NCI-H82 (cell line): ENCODE measurements at regions not wholly inside any gene's neighbourhood (a gene's known extent, or its start where the extent isn't known, plus 50 kb on each side); places are given as distances from the start of the nearest gene placed in this dataset.
A peak's percentile ranks its signal among the peaks of the same experiment; 100 is the strongest.

Experiments used
- DNase-seq: peaks from one replicate; lab custom pipeline; 2025; lab: John Stamatoyannopoulos, UW

GRCh38 chr16:85376292-85377095 is 236.6 kb upstream of the GSE1 start:
- DNase-seq, result no peak

GRCh38 chr16:85377388-85378144 is 235.6 kb upstream of the GSE1 start:
- no peak for DNase-seq

- DNase-seq, result no peak
Observed at GRCh38 chr16:85378145-85379040, 234.7 kb upstream of the GSE1 start.

DNA sequence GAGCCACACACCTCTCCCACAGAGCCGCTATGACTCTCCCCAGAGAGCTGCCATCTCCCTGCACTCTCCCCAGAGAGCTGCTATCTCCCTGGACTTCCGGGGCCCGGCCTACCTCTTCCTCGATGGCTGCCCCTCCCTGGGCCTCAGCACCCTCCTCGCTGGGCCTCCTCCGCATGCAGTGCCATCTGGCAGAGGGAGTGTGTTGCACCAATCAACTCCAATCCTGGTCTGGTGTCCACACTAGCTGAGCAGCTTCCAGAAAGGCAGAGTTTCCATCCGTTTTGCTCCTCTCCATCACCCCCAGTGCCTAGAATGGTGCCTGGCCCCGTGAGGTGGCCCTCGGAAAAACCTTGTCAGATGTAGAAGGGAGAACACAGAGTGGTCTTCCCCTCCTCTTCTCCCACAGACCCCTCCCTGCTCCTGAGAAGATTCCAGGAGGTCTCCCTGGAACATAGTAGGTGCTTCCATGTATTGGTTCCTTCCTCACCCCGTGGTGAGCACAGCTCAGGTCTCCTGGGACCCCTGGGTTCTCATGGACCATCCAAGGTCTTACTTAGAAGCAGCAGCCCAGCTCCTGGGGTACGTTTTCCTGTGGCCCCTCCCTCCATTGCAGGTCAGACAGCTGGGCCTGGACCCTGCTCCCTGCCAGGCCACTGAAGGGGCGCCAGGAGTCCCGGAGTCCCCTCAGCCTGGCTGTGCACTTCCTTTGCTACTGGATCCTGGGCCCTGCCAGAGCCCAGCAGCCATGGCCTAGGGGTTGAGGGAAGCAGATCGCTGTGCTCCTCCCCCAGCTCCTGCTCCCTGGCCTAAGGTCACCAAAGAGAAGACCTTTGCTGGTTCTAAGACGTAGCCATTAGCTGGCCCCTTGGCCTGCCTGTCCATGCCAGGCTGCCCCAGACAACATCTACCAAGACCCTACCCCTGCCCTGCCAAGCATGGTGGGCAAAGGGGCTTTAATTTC is 233.8 kb upstream of the GSE1 start:
- DNase-seq, result peak; percentile 58

GRCh38 chr16:85380002-85380395 is 233.1 kb upstream of the GSE1 start:
- peak; percentile 61 for DNase-seq

DNA sequence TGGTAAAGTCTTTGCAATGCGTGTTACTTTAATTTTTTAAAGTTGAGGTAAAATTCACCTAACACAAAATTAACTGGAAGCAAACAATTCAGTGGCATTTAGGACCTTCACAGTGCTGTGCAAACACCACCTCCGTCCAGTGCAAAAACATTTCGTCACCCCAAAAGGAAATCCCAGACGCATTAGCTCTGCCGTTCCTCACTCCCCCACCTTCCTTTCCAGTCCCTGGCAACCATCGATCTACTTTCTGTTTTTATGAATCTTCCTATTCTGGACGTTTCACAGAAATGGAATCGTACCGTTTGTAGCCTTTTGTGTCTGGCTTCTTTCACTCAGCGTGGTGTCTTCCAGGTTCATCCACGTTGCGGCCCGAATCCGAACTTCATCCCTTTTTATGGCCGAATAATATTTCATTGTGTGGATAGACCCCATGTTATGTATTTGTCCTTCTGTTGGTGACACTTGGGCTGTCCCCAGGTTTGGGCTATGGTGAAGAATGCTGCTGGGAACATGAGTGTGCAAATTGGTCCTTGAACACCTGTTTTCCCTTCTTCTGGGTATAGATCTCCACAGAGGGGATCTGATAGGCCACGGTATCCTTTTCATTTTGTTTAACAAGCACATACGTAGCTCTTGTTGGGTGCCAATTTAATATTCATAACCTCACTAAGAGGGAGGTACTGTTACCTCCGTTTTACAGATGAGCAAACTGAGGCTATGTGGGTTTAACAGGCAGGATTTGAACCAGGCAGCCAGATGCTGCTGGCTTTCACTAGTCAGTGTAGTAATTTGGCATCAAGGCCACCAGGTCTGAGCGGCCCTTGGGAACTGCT is 232.0 kb upstream of the GSE1 start:
- no peak for DNase-seq

- DNase-seq, result no peak
Observed at GRCh38 chr16:85381738-85382592, 231.2 kb upstream of the GSE1 start.

- DNase-seq, result no peak
Observed at GRCh38 chr16:85382717-85383118, 230.4 kb upstream of the GSE1 start.

- no peak for DNase-seq
Observed at GRCh38 chr16:85383836-85384832, 229.0 kb upstream of the GSE1 start.

- DNase-seq, result no peak
Observed at GRCh38 chr16:85384833-85385462, 228.2 kb upstream of the GSE1 start.

DNA sequence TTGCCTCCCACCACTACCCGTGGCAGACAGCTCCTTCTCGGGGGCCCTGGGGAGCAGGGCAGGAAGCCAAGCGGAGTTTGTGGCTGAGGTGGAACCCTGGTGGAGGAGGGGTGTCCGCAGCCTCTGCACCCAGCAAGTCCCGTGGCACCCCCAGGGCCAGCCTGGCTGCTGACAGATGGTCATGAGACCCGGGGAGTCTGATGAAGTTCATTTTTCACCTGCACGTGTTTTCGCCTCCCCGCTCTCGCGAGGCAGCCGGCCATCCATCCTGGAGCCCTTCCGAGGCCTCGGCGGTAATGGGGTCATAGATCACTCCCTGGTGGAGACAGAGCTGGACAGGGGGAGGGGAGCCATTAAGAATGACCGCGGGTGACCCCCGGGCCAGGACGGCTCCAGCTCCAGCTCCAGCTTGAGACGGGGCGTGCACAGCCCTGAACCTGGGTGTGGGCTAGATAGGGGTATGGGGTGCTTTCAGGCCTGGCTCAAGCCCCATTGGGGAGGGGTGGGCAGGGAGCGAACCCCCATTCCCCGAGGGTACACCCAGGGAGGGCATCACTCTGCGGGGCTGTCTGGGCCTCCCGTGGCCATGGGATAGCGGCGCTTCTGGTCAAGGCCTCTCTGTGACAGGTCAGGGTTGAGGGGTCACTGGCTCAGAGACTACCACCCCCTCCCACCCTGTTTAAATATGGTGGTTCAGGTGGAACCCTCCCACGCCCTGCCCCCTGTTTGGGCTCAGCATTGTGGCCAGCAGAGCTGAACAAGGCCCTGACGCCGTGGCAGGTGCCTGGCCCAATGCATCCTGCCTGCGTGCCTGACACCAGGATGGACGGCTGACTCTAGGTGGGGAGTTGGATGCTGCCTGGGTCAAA is 227.4 kb upstream of the GSE1 start:
- no peak for DNase-seq

GRCh38 chr16:85386467-85387170 is 226.5 kb upstream of the GSE1 start:
- DNase-seq, result no peak

DNA sequence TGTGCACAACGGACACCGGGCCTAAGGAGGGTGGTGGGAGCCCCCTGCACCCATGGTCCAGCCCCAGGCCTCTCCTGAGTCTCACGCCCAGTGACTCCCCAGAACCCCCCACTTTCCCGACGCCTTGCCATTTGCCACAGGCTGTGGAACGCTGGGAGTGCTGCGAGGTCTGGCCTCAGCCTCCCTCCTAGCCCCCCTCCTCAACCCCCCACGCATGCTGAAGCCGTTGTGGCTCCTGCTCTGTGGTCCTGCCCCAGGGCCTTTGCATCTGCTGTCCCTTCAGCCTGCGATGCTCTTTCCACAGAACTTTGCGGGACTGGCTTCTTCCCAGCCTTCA is 226.0 kb upstream of the GSE1 start:
- no peak for DNase-seq

- DNase-seq, result no peak
Observed at GRCh38 chr16:85387731-85388295, 225.3 kb upstream of the GSE1 start.

DNA sequence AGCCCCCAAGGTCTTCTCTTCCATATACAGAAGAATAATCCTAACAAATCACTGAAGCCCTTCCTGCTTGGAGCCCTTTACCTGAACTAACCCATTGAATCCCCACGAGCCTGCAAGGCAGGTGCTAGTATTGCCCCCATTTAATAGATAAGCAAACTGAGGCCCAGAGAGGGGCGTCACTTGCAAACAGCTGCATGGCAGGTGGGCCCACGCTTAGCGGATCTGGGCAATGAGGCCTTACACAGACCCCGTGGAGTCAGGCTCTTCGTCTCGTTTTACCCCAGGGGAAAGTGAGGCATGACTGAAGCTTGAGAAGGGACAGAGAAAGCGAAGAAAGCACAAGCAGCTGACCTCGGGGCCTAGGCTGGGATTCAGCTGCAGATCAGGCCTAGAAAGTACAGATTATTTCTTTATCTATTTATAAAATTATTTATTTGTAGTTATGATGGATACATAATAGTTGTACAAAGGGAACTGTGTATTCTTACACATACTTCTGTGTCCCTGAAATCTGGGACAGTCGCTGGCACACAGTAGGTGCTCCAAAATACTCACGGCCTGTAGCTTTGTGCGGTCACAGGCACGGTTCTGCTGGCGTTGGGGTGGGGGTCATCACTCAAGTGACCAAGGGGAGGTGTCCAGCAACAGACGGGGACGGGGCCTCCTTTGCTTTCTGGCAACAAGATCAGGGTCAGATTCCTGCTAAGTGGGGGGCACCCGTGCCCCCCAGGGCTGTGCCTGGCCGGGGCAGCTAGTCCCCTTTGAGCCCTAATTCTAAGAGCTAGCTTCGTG is 223.2 kb upstream of the GSE1 start:
- no peak for DNase-seq
